DMS153 treated with DMSO at 0.1 percent for 48 hours (cell line): ENCODE measurements at regions not wholly inside any gene's neighbourhood (a gene's known extent, or its start where the extent isn't known, plus 50 kb on each side); places are given as distances from the start of the nearest gene placed in this dataset.
A peak's percentile ranks its signal among the peaks of the same experiment; 100 is the strongest.
"Not testable (repeated sequence)": the region's sequence is repeated elsewhere in the genome, so short reads cannot be mapped to it uniquely, and the experiment has no call there.

Source experiments
- DNase-seq: peaks from one replicate; lab custom pipeline; 2025; ENCODE audit not compliant: unreplicated experiment; lab: John Stamatoyannopoulos, UW

DNA sequence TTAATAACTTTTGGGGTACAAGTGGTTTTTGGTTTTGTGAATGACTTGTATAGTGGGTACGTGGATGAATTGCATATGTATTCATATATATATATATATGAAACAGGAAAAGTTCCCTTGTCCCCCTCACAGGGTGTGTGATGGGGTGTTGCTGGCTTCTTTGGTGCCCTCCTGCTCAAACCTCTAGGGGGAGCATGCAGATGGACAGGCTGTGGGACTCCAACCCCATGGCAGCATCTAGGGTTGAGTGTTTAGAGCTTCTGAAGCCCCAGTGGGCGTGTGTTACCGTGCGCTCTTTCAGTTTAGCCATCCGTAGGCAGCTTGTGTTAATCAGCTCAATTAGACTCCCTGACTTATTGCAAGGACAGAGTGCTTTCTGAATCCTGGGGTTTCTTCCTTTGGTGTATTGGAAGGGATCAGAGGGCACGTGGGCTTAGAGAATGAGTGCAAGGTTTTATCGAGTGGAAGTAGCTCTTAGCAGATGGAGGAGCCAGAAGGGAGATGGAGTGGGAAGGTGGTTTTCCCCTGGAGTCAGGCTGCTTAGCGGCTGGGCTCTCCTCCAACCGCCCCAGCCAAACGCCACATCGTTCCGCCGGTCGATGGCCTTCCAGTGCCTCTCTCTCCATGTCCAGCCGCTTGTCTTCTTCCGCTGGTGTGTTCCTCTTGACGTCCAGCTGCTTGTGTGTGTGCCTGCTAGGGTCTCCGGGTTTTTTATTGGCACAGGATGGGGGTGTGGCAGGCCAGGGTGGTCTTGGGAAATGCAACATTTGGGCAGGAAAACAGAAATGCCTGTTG, 674.4 kb upstream of the LCORL start:
- no peak for DNase-seq

DNA sequence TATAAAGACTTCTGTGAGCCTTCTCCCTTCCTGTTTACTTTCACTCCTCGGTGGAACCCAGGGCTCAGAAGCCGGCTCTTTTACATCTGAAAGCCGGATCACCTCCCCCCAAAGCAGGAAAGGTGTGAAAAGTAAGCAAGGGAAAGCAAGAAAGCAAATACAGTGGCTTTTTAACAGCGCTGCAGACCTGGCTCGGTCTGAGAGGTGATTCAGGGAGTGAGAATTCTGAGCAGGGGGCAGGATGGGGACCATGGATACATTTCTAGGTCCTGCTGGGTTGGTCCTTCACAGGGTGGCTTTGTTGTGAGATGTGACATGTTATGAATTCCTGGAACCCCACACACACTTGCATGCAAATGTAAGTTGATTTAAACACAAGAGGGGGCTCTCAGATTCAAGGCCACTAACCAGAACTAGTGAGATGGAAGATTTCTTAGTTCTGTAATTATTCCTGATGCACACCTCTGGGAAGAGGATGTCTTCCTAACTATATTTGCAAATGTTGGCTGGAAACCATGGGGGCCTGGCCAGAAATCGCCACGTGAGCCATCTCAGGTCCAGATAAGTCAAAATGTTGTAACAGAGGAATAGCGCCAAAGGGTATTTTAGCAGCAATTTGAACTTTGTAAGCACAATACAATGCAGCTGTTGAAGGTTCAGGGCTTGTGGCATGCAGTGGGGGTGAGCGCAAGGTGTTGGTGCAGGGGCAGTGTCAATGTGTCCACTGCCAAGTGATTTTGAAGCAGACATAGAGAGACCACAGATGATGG, 670.1 kb upstream of the LCORL start:
- DNase-seq: no peak

GRCh38 chr4:18690291-18690955, 668.9 kb upstream of the LCORL start:
- DNase-seq: no peak

GRCh38 chr4:18689308-18690115, 668.0 kb upstream of the LCORL start:
- DNase-seq: peak; percentile 1

DNA sequence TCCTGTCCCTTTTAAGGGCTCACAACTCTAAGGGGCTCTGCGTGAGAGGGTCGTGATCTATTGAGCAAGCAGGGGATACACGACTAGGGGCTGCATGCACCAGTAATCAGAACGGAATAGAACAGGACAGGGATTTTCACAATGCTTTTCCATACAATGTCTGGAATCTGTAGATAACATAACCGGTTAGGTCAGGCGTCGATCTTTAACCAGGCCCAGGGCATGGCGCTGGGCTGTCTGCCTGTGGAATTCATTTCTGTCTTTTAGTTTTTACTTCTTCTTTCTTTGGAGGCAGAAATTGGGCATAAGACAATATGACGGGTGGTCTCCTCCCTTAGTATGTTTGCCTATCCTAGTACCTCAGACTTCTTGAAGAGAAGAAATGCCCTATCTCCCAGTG, 666.8 kb upstream of the LCORL start:
- DNase-seq: not testable (repeated sequence)

- DNase-seq: no peak
These were observed 664.9 kb upstream of the LCORL start for GRCh38 chr4:18686338-18687037.

DNA sequence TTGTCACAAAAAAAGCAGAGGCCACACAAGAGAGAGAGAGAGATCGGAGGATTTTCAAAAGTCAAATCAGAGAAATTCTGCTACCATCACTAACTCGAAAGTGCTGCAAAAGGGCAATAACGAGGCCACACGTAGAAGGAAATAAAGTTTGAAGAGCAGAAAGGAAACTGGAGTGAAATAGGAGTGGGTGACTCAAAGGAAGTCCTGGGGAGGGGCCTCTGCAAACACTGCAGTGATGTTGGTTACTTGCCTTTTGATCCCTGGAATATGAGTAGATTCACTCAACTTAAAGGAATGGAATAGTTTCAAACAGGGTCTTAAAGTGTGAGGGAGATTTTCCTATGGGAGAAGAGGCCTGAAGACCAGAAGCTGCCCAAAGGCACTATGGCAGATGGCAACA, 663.4 kb upstream of the LCORL start:
- DNase-seq: no peak

- no peak for DNase-seq
These were observed 655.0 kb upstream of the LCORL start for GRCh38 chr4:18676526-18676915.

- DNase-seq: no peak
These were observed 654.3 kb upstream of the LCORL start for GRCh38 chr4:18675586-18676525.

DNA sequence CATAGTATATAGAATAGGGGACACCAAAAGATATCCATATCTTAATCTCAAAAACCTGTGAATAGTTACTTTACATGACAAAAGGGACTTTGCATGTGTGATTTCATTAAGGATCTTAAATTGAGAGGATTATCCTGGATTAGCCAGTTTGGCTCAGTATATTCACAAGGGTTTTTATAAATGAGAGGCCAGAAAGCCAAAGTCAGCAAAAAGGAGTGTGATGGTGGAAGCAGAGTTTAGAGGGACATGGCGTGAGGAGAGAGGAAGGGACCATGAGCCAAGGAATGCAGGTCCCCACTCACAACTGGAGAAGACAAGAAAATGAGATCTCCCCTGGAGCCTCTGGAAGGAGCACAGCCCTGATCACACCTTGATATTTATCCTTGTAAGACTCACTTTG, 648.5 kb upstream of the LCORL start:
- DNase-seq: no peak

DNA sequence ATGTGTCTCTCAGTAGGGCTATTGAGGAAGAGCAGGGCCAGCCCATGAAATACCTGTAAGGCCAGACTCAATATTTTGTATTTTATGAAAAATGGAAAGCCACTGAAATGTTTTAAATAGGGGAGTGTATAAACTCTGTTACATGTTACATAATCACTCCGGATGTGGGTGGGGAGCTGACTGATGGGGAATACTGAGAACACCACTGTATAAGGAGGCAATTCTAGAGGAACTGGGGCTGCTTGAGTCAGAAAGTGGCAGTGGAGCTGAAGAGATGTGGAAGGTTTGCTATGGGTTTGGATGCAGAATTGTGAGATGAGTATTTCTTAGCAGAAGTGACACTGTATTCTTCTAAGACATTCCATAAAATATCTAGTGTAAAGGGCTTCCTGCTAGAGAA, 647.8 kb upstream of the LCORL start:
- no peak for DNase-seq

DNA sequence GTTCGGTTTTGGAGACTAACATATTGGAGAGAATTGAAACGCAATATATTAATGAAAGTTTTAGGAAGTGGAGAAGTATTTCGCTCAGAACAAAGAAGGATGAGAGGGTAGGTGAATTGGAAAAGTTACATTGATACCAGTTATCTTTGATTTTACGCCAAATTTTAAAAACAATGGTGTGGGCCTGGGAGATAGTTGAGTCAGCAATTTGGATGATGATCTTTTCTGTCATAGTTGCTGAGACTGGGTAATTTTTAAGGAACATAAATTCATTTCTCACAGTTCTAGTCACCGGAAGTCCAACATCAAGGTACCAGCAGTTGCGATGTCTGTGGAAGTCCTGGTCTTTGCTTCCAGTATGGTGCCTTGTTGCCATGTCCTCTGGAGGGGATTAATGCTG, 644.8 kb upstream of the LCORL start:
- DNase-seq: no peak

DNA sequence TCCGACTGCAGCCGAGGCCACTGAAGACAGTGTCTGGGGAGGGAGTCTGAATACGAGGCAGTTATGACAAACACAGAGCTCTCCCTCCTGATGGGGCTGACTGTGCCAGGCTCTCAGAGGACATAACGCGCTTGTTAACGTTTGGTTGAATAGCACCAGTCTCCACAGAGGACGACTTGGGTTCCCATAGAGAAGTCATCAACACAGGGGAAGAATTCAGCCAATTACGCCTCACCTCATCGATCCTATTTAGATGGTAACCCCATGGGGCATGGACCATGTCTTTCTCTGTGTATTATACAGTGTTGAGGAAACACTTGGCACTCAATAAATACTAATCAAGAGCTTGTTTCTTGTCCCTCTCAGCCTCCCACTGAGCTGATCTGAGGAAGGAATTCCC, 642.6 kb upstream of the LCORL start:
- DNase-seq: no peak

GRCh38 chr4:18645351-18645750, 623.8 kb upstream of the LCORL start:
- DNase-seq: no peak

- no peak for DNase-seq
These were observed 619.8 kb upstream of the LCORL start for GRCh38 chr4:18641334-18641733.

GRCh38 chr4:18638031-18638430, 616.5 kb upstream of the LCORL start:
- no peak for DNase-seq

DNA sequence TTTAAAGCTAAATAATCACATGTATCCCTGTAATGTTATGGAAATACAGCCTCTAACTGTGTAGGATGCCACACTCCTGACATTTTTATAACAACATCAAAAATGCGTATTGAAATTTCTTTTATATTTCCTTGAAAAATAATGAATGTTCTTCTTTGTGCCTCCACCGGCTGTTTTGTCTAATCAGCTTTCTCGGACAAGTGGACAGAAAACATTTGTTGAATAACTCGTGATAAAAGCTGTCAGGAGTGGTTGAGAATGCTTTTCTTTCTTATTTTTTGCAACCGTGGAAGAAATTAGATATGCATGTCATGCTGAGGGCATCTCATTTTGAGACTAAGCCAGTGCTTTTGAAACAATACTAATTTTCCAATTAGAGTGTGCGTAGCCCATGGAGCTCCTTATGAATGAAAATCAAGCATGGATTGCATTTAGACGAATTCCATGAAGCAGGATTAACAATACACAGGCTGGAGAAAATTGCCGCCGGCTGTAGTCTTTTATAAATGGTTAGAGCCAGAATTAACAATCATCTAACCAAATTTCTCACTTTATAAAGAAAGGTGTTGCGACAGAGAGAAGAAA, 614.5 kb upstream of the LCORL start:
- DNase-seq: no peak

- DNase-seq: no peak
These were observed 614.0 kb upstream of the LCORL start for GRCh38 chr4:18635531-18635930.

- no peak for DNase-seq
These were observed 610.0 kb upstream of the LCORL start for GRCh38 chr4:18631586-18631985.
